Subcutaneous abdominal adipose tissue (tissue), 5 donors: ENCODE measurements at regions not wholly inside any gene's neighbourhood (a gene's known extent, or its start where the extent isn't known, plus 50 kb on each side); places are given as distances from the start of the nearest gene placed in this dataset.

ENCODE experiments used
- H3K27ac ChIP-seq: one replicate; pipeline ENCODE4 v1.7.0; 2013; ENCODE audit warnings: low read depth, mild to moderate bottlenecking, inconsistent platforms, low read length, moderate library complexity
- H3K27me3 ChIP-seq, 5 donors: one replicate each; pipeline ENCODE4 v1.7.0; 2013; ENCODE audit warnings: low read length in 5 of 5, inconsistent platforms in 1 of 5; ENCODE audit not compliant: control insufficient read depth in 5 of 5, insufficient read depth in 4 of 5
- H3K36me3 ChIP-seq, 5 donors: one replicate each; pipeline ENCODE4 v1.7.0; 2013; ENCODE audit warnings: low read length in 5 of 5; ENCODE audit not compliant: control insufficient read depth in 5 of 5, insufficient read depth in 5 of 5
- H3K4me1 ChIP-seq, 5 donors: one replicate each; pipeline ENCODE4 v1.7.0; 2013; ENCODE audit warnings: low read length in 5 of 5, mild to moderate bottlenecking in 3 of 5, moderate library complexity in 1 of 5; ENCODE audit not compliant: control insufficient read depth in 5 of 5, insufficient read depth in 5 of 5
- H3K4me3 ChIP-seq, 5 donors: one replicate each; pipeline ENCODE4 v1.7.0; 2013; ENCODE audit warnings: low read length in 5 of 5, low read depth in 1 of 5
- H3K9ac ChIP-seq, 5 donors: one replicate each; pipeline ENCODE4 v1.7.0; 2013; ENCODE audit warnings: low read length in 5 of 5, mild to moderate bottlenecking in 4 of 5, moderate library complexity in 3 of 5
- H3K9me3 ChIP-seq, 5 donors: one replicate each; pipeline ENCODE4 v1.7.0; 2013; ENCODE audit warnings: low read length in 5 of 5; ENCODE audit not compliant: control insufficient read depth in 5 of 5
- donor health status: healthy.
- donor health status: healthy.
- donor health status: healthy.
- donor health status: healthy.
- donor health status: healthy.

GRCh38 chr18:2197946-2198345 is 373.4 kb downstream of the METTL4 start:
- peaks cover 2 to 14% (median 8%) of the 10 kb centered on the region in 5 donors for H3K9me3 ChIP-seq

GRCh38 chr18:2199060-2199459 is 372.2 kb downstream of the METTL4 start:
- H3K9me3 ChIP-seq: peaks cover 0 to 4% (median under 1%) of the 10 kb centered on the region in 5 donors
- H3K4me1 ChIP-seq: peaks cover 0 to 15% (median 0%) of the 10 kb centered on the region in 5 donors
- no peak overlapping the region for H3K9ac ChIP-seq
- no peaks in the 10 kb centered on the region for H3K36me3 ChIP-seq
- no peak overlapping the region for H3K4me3 ChIP-seq
- no peaks in the 10 kb centered on the region for H3K27me3 ChIP-seq
- no peak overlapping the region for H3K27ac ChIP-seq

More at GRCh38 chr18:2197946-2198345, 373.4 kb downstream of the METTL4 start:
- Histone ChIP-seq H3K27ac (no peak overlapping the region), H3K27me3 (no peaks in the 10 kb centered on the region), H3K4me1 (peaks cover 0 to 15% (median 0%) of the 10 kb centered on the region in 5 donors), H3K9ac (no peak overlapping the region), H3K36me3 (no peaks in the 10 kb centered on the region), H3K4me3 (no peak overlapping the region)

DNA sequence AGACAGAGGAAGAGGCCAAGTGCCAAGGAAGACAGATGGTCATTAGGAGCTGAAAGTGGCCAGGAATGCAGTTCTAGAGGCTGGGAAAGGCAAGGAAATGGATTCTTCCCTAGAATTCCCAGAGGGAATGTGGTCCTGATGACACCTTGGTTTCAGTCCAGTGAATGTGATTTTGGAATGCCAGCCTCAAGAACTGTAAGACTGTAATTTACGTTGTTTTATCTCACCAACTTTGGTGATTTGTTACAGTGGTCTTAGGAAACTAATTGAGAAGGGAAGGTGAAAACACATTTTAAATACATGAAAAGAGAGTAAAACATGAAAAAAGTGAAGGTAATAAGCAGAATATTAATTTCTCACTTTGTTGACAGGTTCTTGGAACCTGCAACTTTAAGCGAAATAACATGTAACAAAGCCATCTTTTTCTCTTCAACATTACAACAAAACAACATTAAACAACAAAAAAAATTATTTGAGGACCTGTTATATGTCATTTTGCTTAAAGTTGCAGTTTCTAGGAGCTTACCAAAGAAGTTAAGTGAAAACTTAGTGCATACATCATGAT is 370.2 kb downstream of the METTL4 start:
- H3K4me3 ChIP-seq: no peak overlapping the region
- H3K4me1 ChIP-seq: peaks cover 0 to 15% (median 0%) of the 10 kb centered on the region in 5 donors
- no peak overlapping the region for H3K9ac ChIP-seq
- no peaks in the 10 kb centered on the region for H3K27me3 ChIP-seq
- no peak overlapping the region for H3K27ac ChIP-seq
- no peaks in the 10 kb centered on the region for H3K36me3 ChIP-seq
- H3K9me3 ChIP-seq: no peaks in the 10 kb centered on the region

GRCh38 chr18:2204736-2205135 is 366.6 kb downstream of the METTL4 start:
- Histone ChIP-seq H3K36me3 (no peaks in the 10 kb centered on the region), H3K4me3 (no peak overlapping the region), H3K9me3 (no peaks in the 10 kb centered on the region), H3K4me1 (no peaks in the 10 kb centered on the region), H3K27me3 (no peaks in the 10 kb centered on the region), H3K9ac (no peak overlapping the region), H3K27ac (no peak overlapping the region)

DNA sequence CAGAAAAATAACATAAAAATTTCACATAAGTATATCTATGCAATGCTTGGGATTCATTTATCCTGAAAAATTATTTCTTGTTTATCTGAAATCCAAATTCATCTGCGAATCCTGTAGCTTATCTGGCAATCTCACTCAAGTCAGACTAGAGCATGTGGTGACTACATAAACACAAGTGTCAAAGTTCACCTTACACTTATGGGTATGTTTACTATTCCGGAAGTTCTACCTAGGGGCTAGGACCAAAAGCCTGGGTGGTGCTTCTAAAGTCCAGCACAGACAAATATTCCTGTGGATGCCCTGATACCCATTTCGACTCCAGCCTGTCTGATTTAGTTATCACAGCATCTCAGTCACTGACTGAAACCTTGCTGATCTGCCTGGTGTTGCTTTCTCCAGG is 364.0 kb downstream of the METTL4 start:
- Histone ChIP-seq H3K36me3 (no peaks in the 10 kb centered on the region), H3K4me3 (no peak overlapping the region), H3K9me3 (no peaks in the 10 kb centered on the region), H3K9ac (no peak overlapping the region), H3K4me1 (no peaks in the 10 kb centered on the region), H3K27me3 (no peaks in the 10 kb centered on the region), H3K27ac (no peak overlapping the region)

GRCh38 chr18:2212598-2213205 is 358.6 kb downstream of the METTL4 start:
- Histone ChIP-seq H3K9ac (no peak overlapping the region), H3K4me1 (no peaks in the 10 kb centered on the region), H3K4me3 (no peak overlapping the region), H3K36me3 (no peaks in the 10 kb centered on the region), H3K9me3 (peaks cover 0 to 3% (median 0%) of the 10 kb centered on the region in 5 donors), H3K27ac (no peak overlapping the region), H3K27me3 (no peaks in the 10 kb centered on the region)

DNA sequence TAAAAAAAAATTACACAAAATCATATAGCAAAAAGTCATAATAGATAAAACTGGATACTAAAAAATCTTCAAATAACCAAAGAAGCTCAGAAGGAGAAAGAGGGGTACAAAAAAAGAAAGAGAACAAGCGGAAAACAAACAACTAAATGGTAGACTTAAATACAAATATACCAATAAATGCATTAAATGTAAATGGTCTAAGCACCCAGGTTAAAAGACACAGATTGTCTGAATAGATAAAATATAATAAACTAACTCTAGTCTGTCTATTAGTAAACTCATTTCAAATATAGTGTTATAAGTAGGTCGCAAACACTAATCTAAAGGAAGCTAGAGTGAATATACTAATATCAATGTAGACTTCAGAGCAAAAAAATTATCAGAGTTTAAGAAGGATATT is 357.4 kb downstream of the METTL4 start:
- Histone ChIP-seq H3K4me1 (no peaks in the 10 kb centered on the region), H3K4me3 (no peak overlapping the region), H3K9ac (no peak overlapping the region), H3K9me3 (peaks cover 0 to 3% (median 0%) of the 10 kb centered on the region in 5 donors), H3K27me3 (no peaks in the 10 kb centered on the region), H3K36me3 (no peaks in the 10 kb centered on the region), H3K27ac (no peak overlapping the region)

DNA sequence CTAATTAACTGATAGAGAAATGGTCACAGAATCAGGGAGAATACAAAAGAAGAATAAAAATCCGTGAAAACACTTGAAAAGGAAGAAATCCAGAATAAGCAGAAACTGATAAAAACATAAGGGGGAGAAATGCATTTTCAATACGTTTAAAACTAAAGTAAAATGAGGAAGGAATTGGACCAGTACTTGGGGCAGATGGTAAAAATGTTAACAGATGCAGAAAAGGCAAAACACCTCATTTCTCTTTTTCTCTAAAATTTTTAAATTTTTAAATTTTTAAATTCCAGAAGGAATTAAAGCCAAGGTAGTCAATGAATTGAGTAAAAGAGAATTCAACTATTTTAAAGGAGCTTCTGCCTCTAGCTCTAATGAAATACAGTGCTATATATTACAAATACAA is 353.9 kb downstream of the METTL4 start:
- H3K4me3 ChIP-seq: no peak overlapping the region

GRCh38 chr18:2218101-2218500 is 353.2 kb downstream of the METTL4 start:
- H3K4me3 ChIP-seq: no peak overlapping the region
- H3K27me3 ChIP-seq: no peaks in the 10 kb centered on the region

More for the DNA sequence above, 353.9 kb downstream of the METTL4 start:
- Histone ChIP-seq H3K9me3 (peaks cover 0 to 3% (median 0%) of the 10 kb centered on the region in 5 donors), H3K27ac (no peak overlapping the region), H3K36me3 (no peaks in the 10 kb centered on the region), H3K4me1 (no peaks in the 10 kb centered on the region), H3K27me3 (no peaks in the 10 kb centered on the region), H3K9ac (no peak overlapping the region)

GRCh38 chr18:2219706-2220105 is 351.6 kb downstream of the METTL4 start:
- no peak overlapping the region for H3K4me3 ChIP-seq
- H3K9ac ChIP-seq: no peak overlapping the region
- no peaks in the 10 kb centered on the region for H3K27me3 ChIP-seq
- H3K9me3 ChIP-seq: peaks cover 0 to 2% (median 0%) of the 10 kb centered on the region in 5 donors
- H3K36me3 ChIP-seq: no peaks in the 10 kb centered on the region
- H3K27ac ChIP-seq: no peak overlapping the region
- peaks cover 0 to 8% (median 4%) of the 10 kb centered on the region in 5 donors for H3K4me1 ChIP-seq

More at GRCh38 chr18:2218101-2218500, 353.2 kb downstream of the METTL4 start:
- Histone ChIP-seq H3K27ac (no peak overlapping the region), H3K9me3 (peaks cover 0 to 3% (median 0%) of the 10 kb centered on the region in 5 donors), H3K4me1 (peaks cover 0 to under 1% (median 0%) of the 10 kb centered on the region in 5 donors), H3K36me3 (no peaks in the 10 kb centered on the region), H3K9ac (no peak overlapping the region)
